GM12878 (cell line): ENCODE measurements at regions not wholly inside any gene's neighbourhood (a gene's known extent, or its start where the extent isn't known, plus 50 kb on each side); places are given as distances from the start of the nearest gene placed in this dataset.
A peak's percentile ranks its signal among the peaks of the same experiment; 100 is the strongest.

Source experiments
- ASH2L ChIP-seq: fragments of 300-600, 200-600 bp; sonication (generic); IDR thresholded peaks from 2 replicates; pipeline ENCODE4 v1.6.1; 2017; ENCODE audit warnings: low read depth, mild to moderate bottlenecking, borderline replicate concordance
- ATF7 ChIP-seq: fragments of 450-650 bp; IDR thresholded peaks from 2 replicates; pipeline ENCODE4 v1.6.1; 2016; ENCODE audit warnings: low read depth, mild to moderate bottlenecking
- CBFB ChIP-seq: IDR thresholded peaks from 2 replicates; pipeline ENCODE4 v1.6.1; 2016; ENCODE audit warnings: antibody characterized with exemption, low read depth
- CBX5 ChIP-seq: sonication (generic); IDR thresholded peaks from 2 replicates; pipeline ENCODE4 v1.6.1; 2016; ENCODE audit warnings: low read depth, moderate library complexity, mild to moderate bottlenecking, inconsistent platforms
- CHD4 ChIP-seq: fragments of 200-600 bp; sonication (generic); IDR thresholded peaks from 2 replicates; pipeline ENCODE4 v1.6.1; 2016; ENCODE audit warnings: mild to moderate bottlenecking
- CREB1 ChIP-seq: IDR thresholded peaks from 2 replicates; pipeline ENCODE4 v1.6.1; 2012; ENCODE audit warnings: low read depth, mild to moderate bottlenecking, inconsistent platforms
- DPF2 ChIP-seq: fragments of 450-650 bp; IDR thresholded peaks from 2 replicates; pipeline ENCODE4 v1.6.1; 2017; ENCODE audit warnings: mild to moderate bottlenecking
- EED ChIP-seq: sonication (generic); IDR thresholded peaks from 2 replicates; pipeline ENCODE4 v1.6.1; 2016; ENCODE audit warnings: antibody characterized with exemption, low read depth
- FOXM1 ChIP-seq: IDR thresholded peaks from 2 replicates; pipeline ENCODE4 v1.6.1; 2012; ENCODE audit warnings: low read depth, mild to moderate bottlenecking, inconsistent platforms, low read length, moderate library complexity
- GABPA ChIP-seq: IDR thresholded peaks from 2 replicates; pipeline ENCODE4 v1.6.1; 2014; ENCODE audit warnings: antibody characterized with exemption, low read depth, mild to moderate bottlenecking, inconsistent platforms
- IKZF2 ChIP-seq, 2 experiments: fragments of 450-650 bp; IDR thresholded peaks; 2 replicates each; pipeline ENCODE4 v1.6.1; 2017; ENCODE audit warnings: mild to moderate bottlenecking in 2 of 2, moderate library complexity in 2 of 2
- JUNB ChIP-seq: IDR thresholded peaks from 2 replicates; pipeline ENCODE4 v1.6.1; 2016; ENCODE audit warnings: antibody characterized with exemption, mild to moderate bottlenecking
- JUND ChIP-seq: IDR thresholded peaks from 2 replicates; pipeline ENCODE4 v1.6.1; 2012; ENCODE audit warnings: low read depth, mild to moderate bottlenecking, low read length, improper control_type of control experiment, moderate library complexity
- MTA3 ChIP-seq: IDR thresholded peaks from 2 replicates; pipeline ENCODE4 v1.6.1; 2012; ENCODE audit warnings: low read length, inconsistent platforms, borderline replicate concordance
- MXI1 ChIP-seq: fragments of 150-350 bp; IDR thresholded peaks from 2 replicates; pipeline ENCODE4 v1.6.1; 2011; ENCODE audit warnings: low read depth, mild to moderate bottlenecking, inconsistent platforms, low read length, improper control_type of control experiment
- NBN ChIP-seq: fragments of 450-650 bp; IDR thresholded peaks from 2 replicates; pipeline ENCODE4 v1.6.1; 2016
- PAX5 ChIP-seq: IDR thresholded peaks from 2 replicates; pipeline ENCODE4 v1.6.1; 2011; ENCODE audit warnings: low read depth, low read length, borderline replicate concordance
- PML ChIP-seq: IDR thresholded peaks from 2 replicates; pipeline ENCODE4 v1.6.1; 2012; ENCODE audit warnings: low read length, inconsistent platforms
- POLR2AphosphoS5 ChIP-seq: IDR thresholded peaks from 2 replicates; pipeline ENCODE4 v1.6.1; 2011; ENCODE audit warnings: mild to moderate bottlenecking, low read length, inconsistent platforms
- SKIL ChIP-seq: fragments of 450-650 bp; IDR thresholded peaks from 2 replicates; pipeline ENCODE4 v1.6.1; 2017; ENCODE audit warnings: mild to moderate bottlenecking, low read depth, inconsistent platforms; ENCODE audit not compliant: poor library complexity, severe bottlenecking
- SREBF1 ChIP-seq: IDR thresholded peaks from 2 replicates; pipeline ENCODE4 v1.6.1; 2012; ENCODE audit warnings: mild to moderate bottlenecking, low read length
- TBL1XR1 ChIP-seq: IDR thresholded peaks from 2 replicates; pipeline ENCODE4 v1.6.1; 2012; ENCODE audit warnings: low read depth, low read length, improper control_type of control experiment
- ZNF207 ChIP-seq: fragments of 450-650 bp; IDR thresholded peaks from 2 replicates; pipeline ENCODE4 v1.6.1; 2014; ENCODE audit warnings: antibody characterized with exemption, mild to moderate bottlenecking, borderline replicate concordance
- ZNF24 ChIP-seq: fragments of 450-650 bp; IDR thresholded peaks from 2 replicates; pipeline ENCODE4 v1.6.1; 2017; ENCODE audit warnings: antibody characterized with exemption, mild to moderate bottlenecking
- ZNF274 ChIP-seq: IDR thresholded peaks from one replicate; pipeline ENCODE4 v1.8.0; 2011; ENCODE audit not compliant: insufficient read length, insufficient read depth
- ZNF592 ChIP-seq: fragments of 450-650 bp; IDR thresholded peaks from 2 replicates; pipeline ENCODE4 v1.6.1; 2017; ENCODE audit warnings: mild to moderate bottlenecking, moderate library complexity
- ZNF622 ChIP-seq: fragments of 450-650 bp; IDR thresholded peaks from 2 replicates; pipeline ENCODE4 v1.6.1; 2017; ENCODE audit warnings: mild to moderate bottlenecking, inconsistent platforms

- TF ChIP-seq SKIL: peak; percentile 86
- no peak for TF ChIP-seq ZNF622
- TF ChIP-seq PML: no peak
- peak; percentile 35; the same call in 1 of the 2 replicates for TF ChIP-seq ATF7
- no peak for TF ChIP-seq ZNF592
- TF ChIP-seq SREBF1: no peak
- peak; percentile 58; the same call in 1 of the 2 replicates for TF ChIP-seq FOXM1
- TF ChIP-seq DPF2: 0 out of 2 replicates have a peak, but pooled peaks have one; percentile 18
- TF ChIP-seq MTA3: peak; percentile 82; the same call in 1 of the 2 replicates
- 0 out of 2 replicates have a peak, but pooled peaks have one; percentile 18 for TF ChIP-seq CREB1
- no peak for TF ChIP-seq POLR2AphosphoS5
- peak; percentile 33; the same call in 1 of the 2 replicates for TF ChIP-seq JUNB
- TF ChIP-seq CBX5: no peak
- TF ChIP-seq GABPA: peak; percentile 35; the same call in 1 of the 2 replicates
- no peak for TF ChIP-seq ZNF24
- no peak for TF ChIP-seq JUND
- TF ChIP-seq ZNF274: no peak
- TF ChIP-seq ZNF207: no peak
- TF ChIP-seq ASH2L: no peak
- TF ChIP-seq CBFB: peak; percentile 84
- no peak for TF ChIP-seq MXI1
- TF ChIP-seq IKZF2 (IDR thresholded peaks at IDR 0.05): peak; percentile 66 to 69
- 0 out of 2 replicates have a peak, but pooled peaks have one; percentile 55 for TF ChIP-seq TBL1XR1
- peak; percentile 75 for TF ChIP-seq EED
- TF ChIP-seq NBN: no peak
- TF ChIP-seq CHD4: no peak
- TF ChIP-seq PAX5: peak; percentile 55; the same call in 1 of the 2 replicates
These were observed 297.9 kb downstream of the UTRN start (continued) for GRCh38 chr6:144582939-144583613.
